Lung (tissue), 11 donors: ENCODE measurements at regions not wholly inside any gene's neighbourhood (a gene's known extent, or its start where the extent isn't known, plus 50 kb on each side); places are given as distances from the start of the nearest gene placed in this dataset.

Source experiments
- ATAC-seq: fragments of 200-7000 bp; cut with Tn5 transposase; one replicate; pipeline ENCODE4 v1.9.1; 2020; ENCODE audit warnings: moderate number of reproducible peaks; ENCODE audit not compliant: insufficient read depth, low FRiP score
- DNase-seq, 3 donors: peaks; one replicate each; pipeline ENCODE4 v3.0.0-alpha.2; 2013 to 2017
- H3K27ac ChIP-seq, 2 donors: one replicate each; pipeline ENCODE4 v1.5.1; 2013; ENCODE audit warnings: mild to moderate bottlenecking in 2 of 2, moderate library complexity in 2 of 2, control low read depth in 1 of 2, inconsistent platforms in 1 of 2, low read depth in 1 of 2, low read length in 1 of 2
- H3K27me3 ChIP-seq, 3 donors: one replicate each; pipeline ENCODE4 v1.5.1; 2013; ENCODE audit warnings: low read length in 2 of 3; ENCODE audit not compliant: control insufficient read depth in 3 of 3, insufficient read depth in 3 of 3
- H3K36me3 ChIP-seq, 4 donors: one replicate each; pipeline ENCODE4 v1.5.1; 2013; ENCODE audit warnings: low read length in 4 of 4, mild to moderate bottlenecking in 1 of 4, moderate library complexity in 1 of 4; ENCODE audit not compliant: control insufficient read depth in 4 of 4, insufficient read depth in 4 of 4
- H3K4me1 ChIP-seq, 5 donors: one replicate each; pipeline ENCODE4 v1.5.1; 2013; ENCODE audit warnings: low read length in 5 of 5, mild to moderate bottlenecking in 2 of 5, moderate library complexity in 1 of 5; ENCODE audit not compliant: control insufficient read depth in 5 of 5, insufficient read depth in 5 of 5
- H3K4me3 ChIP-seq: one replicate; pipeline ENCODE4 v1.5.1; 2013; ENCODE audit warnings: mild to moderate bottlenecking, control low read depth, moderate library complexity
- H3K9ac ChIP-seq, 2 donors: one replicate each; pipeline ENCODE4 v1.5.1; 2013; ENCODE audit warnings: low read length in 2 of 2, control low read depth in 1 of 2; ENCODE audit not compliant: insufficient read depth in 1 of 2
- H3K9me3 ChIP-seq, 4 donors: one replicate each; pipeline ENCODE4 v1.5.1; 2013; ENCODE audit warnings: low read length in 3 of 4, mild to moderate bottlenecking in 1 of 4, moderate library complexity in 1 of 4; ENCODE audit not compliant: control insufficient read depth in 4 of 4, insufficient read depth in 3 of 4
- WGBS, 2 donors: extraction: QIAGEN DNeasy Blood & Tissue Kit; methylation state at CpG; one replicate each; pipeline ENCODE4 v1.1.7; 2013; 5-methylcytosine and 5-hydroxymethylcytosine counted together
- TF ChIP-seq, protein P1 (sequence below): IDR thresholded peaks from 2 replicates; pipeline ENCODE4 v1.5.1; 2012; ENCODE audit warnings: mild to moderate bottlenecking; ENCODE audit errors: control extremely low read depth, extremely low read depth
- donor health status: control.
- donor health status: control.
- donor health status: Bipolar disorder and iron deficiency.
- donor health status: healthy.
- donor health status: DM: yes; HTN: yes; CAD: no.

DNA sequence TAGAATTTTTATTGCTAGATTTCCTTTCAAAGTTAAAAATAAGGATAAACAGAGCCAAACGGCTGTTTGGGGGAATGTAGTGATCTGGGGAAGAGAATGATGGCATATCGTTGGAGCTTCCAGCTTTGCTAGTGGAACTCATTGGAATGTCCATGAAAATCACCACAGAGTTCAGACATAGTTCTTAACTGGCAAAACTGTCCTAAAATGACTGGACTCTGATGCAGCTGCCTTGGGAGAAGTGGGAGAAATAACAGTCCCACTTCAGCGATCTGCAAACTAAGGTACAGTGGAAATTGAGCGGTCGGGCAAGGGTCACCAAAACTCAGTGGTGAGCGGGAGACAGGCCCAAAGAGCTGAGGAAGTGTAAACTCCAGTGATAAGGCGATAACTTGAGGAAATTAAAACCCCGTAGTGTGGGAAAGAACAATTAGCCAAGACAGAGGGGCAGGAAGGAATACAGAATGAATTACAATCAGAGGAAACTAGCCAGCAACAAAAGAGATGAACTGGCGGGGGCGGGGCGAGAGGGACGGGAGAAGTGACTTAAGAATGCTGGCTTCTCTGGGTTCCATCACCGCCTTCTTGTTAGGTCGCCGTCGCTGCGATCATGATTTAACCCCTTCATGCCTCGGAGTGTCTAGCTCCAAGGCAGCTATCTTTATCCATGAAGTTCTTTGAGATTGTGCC lies 89.8 kb upstream of the ARHGAP29 start:
- no peaks in the 10 kb centered on the region for H3K27me3 ChIP-seq
- H3K4me3 ChIP-seq = no peak overlapping the region
- peaks cover 9 to 34% (median 16%) of the 10 kb centered on the region in 5 donors for H3K4me1 ChIP-seq
- ATAC-seq (no peak), DNase-seq (peak; percentile 57 to 79 (median 68))
- TF ChIP-seq, protein P1, sequence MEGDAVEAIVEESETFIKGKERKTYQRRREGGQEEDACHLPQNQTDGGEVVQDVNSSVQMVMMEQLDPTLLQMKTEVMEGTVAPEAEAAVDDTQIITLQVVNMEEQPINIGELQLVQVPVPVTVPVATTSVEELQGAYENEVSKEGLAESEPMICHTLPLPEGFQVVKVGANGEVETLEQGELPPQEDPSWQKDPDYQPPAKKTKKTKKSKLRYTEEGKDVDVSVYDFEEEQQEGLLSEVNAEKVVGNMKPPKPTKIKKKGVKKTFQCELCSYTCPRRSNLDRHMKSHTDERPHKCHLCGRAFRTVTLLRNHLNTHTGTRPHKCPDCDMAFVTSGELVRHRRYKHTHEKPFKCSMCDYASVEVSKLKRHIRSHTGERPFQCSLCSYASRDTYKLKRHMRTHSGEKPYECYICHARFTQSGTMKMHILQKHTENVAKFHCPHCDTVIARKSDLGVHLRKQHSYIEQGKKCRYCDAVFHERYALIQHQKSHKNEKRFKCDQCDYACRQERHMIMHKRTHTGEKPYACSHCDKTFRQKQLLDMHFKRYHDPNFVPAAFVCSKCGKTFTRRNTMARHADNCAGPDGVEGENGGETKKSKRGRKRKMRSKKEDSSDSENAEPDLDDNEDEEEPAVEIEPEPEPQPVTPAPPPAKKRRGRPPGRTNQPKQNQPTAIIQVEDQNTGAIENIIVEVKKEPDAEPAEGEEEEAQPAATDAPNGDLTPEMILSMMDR = no peak
- no peaks in the 10 kb centered on the region for H3K36me3 ChIP-seq
- WGBS, 2 donors = 23 to 25% methylated on average over 18 of the region's 18 CpGs
- H3K9ac ChIP-seq = no peak overlapping the region
- peak overlapping the region; percentile 78 to 81 for H3K27ac ChIP-seq
- H3K9me3 ChIP-seq = no peaks in the 10 kb centered on the region

DNA sequence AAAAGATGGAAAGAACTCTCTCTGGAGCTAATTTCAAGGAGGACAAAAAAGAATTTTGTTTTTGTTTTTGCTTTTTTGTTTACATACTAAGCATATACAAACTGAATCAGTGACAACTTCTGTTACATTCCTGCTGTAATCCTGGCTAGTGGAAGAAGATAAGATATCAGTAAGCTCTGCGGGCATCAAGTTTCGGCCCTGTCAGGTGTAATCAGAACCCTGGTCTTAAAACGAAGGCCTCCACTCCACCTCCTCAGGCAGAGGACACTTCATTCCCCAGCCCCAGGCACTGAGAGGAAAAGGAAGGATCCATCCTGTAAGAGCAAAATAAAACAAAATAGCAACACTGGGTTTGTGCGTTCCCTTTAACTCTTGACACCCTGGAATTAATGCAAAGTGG lies 88.9 kb upstream of the ARHGAP29 start:
- Histone ChIP-seq H3K9ac (no peak overlapping the region), H3K27ac (peak overlapping the region; percentile 74 to 75), H3K36me3 (no peaks in the 10 kb centered on the region), H3K9me3 (no peaks in the 10 kb centered on the region), H3K27me3 (no peaks in the 10 kb centered on the region), H3K4me3 (no peak overlapping the region), H3K4me1 (peaks cover 9 to 34% (median 16%) of the 10 kb centered on the region in 5 donors)
- no peak for ATAC-seq
- DNase-seq = no peak
- WGBS, 2 donors = 42 to 52% methylated on average over 4 of the region's 4 CpGs
- TF ChIP-seq, protein P1 = no peak

DNA sequence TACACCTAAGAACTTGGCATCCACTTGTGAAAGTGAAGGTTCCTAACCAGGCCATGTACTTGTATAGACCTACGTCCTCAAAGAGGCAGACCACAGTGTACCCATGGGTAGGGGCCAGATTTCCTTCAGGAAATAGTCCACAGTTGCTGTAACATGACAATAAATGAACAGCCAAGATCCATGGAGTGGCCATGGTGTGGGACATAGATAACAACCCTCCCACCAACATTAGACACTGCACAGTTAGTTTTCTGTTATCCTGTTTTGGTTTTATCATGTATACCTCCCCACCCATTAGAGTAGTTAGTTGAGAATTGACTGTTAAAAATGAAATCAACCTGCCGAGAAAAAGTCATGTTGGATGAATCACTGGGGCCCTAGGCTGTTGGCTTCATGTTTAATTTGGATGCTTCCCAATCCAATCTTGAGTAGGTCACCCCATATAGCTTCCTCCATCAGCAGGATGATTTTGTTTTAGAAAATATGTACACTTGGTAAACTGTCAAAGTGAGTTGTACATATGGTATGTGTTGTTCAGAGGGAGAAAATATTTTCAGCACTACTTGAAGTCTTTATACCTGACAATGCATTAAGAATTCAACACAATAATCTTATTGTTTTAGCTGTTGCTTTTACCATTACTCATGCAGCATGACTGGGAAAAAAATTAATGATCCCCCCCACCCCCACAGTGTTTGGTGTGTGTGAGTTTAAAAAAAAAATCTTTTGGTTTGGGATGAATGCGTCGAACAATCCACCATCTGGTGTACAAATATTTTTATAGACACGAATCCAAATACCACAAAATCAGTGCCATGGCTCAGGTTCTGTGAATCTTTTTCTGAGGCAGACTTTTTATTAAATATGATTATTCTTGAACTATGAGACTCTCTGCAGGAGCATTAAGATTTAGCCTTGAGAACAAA lies 88.3 kb upstream of the ARHGAP29 start:
- Histone ChIP-seq H3K9ac (no peak overlapping the region), H3K4me1 (peaks cover 9 to 34% (median 16%) of the 10 kb centered on the region in 5 donors), H3K4me3 (no peak overlapping the region), H3K27ac (peak overlapping the region; percentile 74 to 87), H3K9me3 (no peaks in the 10 kb centered on the region), H3K36me3 (no peaks in the 10 kb centered on the region), H3K27me3 (no peaks in the 10 kb centered on the region)
- WGBS, 2 donors = 40 to 61% methylated on average over 5 of the region's 5 CpGs
- ATAC-seq = peak; percentile 67
- DNase-seq = no peak
- TF ChIP-seq, protein P1 = no peak
